GM13976 (cell line): ENCODE measurements at regions not wholly inside any gene's neighbourhood (a gene's known extent, or its start where the extent isn't known, plus 50 kb on each side); places are given as distances from the start of the nearest gene placed in this dataset.

Experiments used
- DNase-seq: peaks from one replicate; pipeline ENCODE4 v3.0.0; 2012; ENCODE audit warnings: low spot score
- in situ Hi-C: fragments of 300-500 bp; cut with MboI; formaldehyde crosslinking; loops from one replicate; pipeline ENCODE4 v1.12.0; 2022; ENCODE audit warnings: low sequenced_read_pairs, mixed read lengths, inconsistent platforms; ENCODE audit not compliant: unreplicated experiment
- TF ChIP-seq, protein P1 (sequence below): IDR thresholded peaks from 2 replicates; pipeline ENCODE4 v1.5.1; 2012; ENCODE audit warnings: borderline replicate concordance, mild to moderate bottlenecking; ENCODE audit not compliant: insufficient read depth; ENCODE audit errors: extremely low read depth, missing control alignments, control extremely low read depth

GRCh38 chr11:97354576-97354975 lies 964.8 kb downstream of the JRKL start:
- in situ Hi-C loops = no loop called here
- DNase-seq = no peak
- TF ChIP-seq, protein P1, sequence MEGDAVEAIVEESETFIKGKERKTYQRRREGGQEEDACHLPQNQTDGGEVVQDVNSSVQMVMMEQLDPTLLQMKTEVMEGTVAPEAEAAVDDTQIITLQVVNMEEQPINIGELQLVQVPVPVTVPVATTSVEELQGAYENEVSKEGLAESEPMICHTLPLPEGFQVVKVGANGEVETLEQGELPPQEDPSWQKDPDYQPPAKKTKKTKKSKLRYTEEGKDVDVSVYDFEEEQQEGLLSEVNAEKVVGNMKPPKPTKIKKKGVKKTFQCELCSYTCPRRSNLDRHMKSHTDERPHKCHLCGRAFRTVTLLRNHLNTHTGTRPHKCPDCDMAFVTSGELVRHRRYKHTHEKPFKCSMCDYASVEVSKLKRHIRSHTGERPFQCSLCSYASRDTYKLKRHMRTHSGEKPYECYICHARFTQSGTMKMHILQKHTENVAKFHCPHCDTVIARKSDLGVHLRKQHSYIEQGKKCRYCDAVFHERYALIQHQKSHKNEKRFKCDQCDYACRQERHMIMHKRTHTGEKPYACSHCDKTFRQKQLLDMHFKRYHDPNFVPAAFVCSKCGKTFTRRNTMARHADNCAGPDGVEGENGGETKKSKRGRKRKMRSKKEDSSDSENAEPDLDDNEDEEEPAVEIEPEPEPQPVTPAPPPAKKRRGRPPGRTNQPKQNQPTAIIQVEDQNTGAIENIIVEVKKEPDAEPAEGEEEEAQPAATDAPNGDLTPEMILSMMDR = no peak

- DNase-seq = no peak
- in situ Hi-C loops = no loop called here
- TF ChIP-seq, protein P1 = no peak
Observed at GRCh38 chr11:97355230-97355629, 965.4 kb downstream of the JRKL start.

DNA sequence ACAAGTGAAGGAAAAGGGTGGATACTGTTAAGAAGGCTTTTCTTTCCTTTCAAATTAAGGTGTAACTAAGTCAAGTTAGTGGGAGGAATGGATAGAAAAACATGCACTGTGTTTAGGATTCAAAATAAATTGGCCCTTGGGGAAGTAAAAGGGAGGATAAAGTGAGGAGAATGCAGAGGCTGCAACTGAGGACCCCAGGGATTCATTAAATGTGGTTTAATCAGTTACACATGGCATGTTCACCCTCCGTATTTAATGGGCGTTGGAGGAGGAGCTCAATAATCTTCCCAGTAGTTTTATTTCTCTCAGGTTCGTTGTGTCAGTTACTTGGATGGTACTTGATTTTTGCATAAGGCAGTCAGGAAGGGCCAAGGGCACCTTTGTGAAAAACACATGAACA lies 966.3 kb downstream of the JRKL start:
- DNase-seq = no peak
- TF ChIP-seq, protein P1 = no peak
- in situ Hi-C loops = no loop called here

DNA sequence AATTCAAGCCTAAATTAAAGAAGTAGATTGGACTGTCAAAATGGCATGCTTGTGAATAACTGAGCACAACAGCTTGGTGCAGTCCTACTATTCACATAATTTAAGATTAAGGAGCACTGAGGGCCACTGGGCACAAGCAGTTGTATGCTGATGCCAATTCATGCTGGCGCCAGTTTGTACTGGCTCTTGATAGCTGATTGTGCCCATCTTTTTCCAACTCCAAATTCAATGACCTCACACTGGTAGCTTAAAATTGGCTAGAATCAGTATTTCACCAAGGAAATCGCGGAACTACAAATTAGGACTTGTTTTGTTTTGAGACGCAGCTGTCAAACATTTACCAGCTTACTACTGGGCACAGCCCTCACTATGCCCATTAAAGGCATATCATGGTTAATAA lies 969.2 kb downstream of the JRKL start:
- TF ChIP-seq, protein P1 = no peak
- DNase-seq = no peak
- in situ Hi-C loops = no loop called here

GRCh38 chr11:97361812-97362378 lies 972.1 kb downstream of the JRKL start:
- TF ChIP-seq, protein P1 = no peak
- no peak for DNase-seq
- in situ Hi-C loops = no loop called here

DNA sequence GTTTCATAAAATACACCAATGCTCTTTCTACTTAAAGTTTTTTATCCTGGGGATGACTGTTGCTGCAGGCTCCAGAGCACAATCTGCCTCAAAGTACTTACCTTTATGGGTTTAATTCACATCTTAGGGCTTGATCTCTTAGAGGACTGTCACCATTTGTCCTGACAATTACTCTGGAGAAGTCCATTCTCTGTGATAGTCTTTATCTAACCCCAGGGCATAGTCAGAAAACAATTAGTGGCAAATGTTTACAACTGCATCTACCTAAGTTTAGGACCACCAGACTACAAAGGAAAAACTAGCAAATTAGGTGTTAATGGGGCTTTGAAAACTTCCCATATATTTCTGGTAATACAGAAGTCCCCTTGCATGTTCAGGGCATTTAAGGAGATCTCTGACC lies 973.5 kb downstream of the JRKL start:
- in situ Hi-C loops = no loop called here
- no peak for DNase-seq
- TF ChIP-seq, protein P1 = no peak
